ENCODE measurements at regions not wholly inside any gene's neighbourhood (a gene's known extent, or its start where the extent isn't known, plus 50 kb on each side); places are given as distances from the start of the nearest gene placed in this dataset.

- TF ChIP-seq CTCF (IDR thresholded peaks at IDR 0.05) (no peak), POLR2AphosphoS5 (IDR thresholded peaks at IDR 0.05; ENCODE audit: insufficient read depth in 1 of 2, low read depth in 1 of 2) (no peak), POLR2A (IDR thresholded peaks at IDR 0.05) (no peak)
Measured at GRCh38 chr5:98583586-98583985, 189.9 kb upstream of the RGMB start.
